Activated CD8-positive, alpha-beta T cell treated with anti-CD3 and anti-CD28 coated beads for 36 hours (primary cell): ENCODE measurements at regions not wholly inside any gene's neighbourhood (a gene's known extent, or its start where the extent isn't known, plus 50 kb on each side); places are given as distances from the start of the nearest gene placed in this dataset.

Experiments
- ATAC-seq: fragments of 200-7000 bp; cut with Tn5 transposase; one replicate; pipeline ENCODE4 v1.10.0; 2021; ENCODE audit warnings: mild to moderate bottlenecking, moderate library complexity
- CTCF ChIA-PET: fragments of 350-600 bp; sonication (Branson Sonifier 250); formaldehyde crosslinking; loops from one replicate; lab custom pipeline; 2021; ENCODE audit warnings: antibody characterized with exemption; lab: Charles Lee
- POLR2A ChIA-PET: fragments of 350-600 bp; sonication (Branson Sonifier 250); formaldehyde crosslinking; loops from one replicate; lab custom pipeline; 2021; ENCODE audit warnings: antibody characterized with exemption; lab: Charles Lee
- DNase-seq: peaks from one replicate; pipeline ENCODE4 v3.0.0-alpha.2; 2020
- H3K27ac Mint-ChIP-seq: one replicate; pipeline ENCODE4 v1.8.0; 2021; ENCODE audit warnings: mild to moderate bottlenecking, mixed read lengths
- H3K27me3 Mint-ChIP-seq: one replicate; pipeline ENCODE4 v1.8.0; 2021; ENCODE audit warnings: mixed read lengths
- H3K36me3 Mint-ChIP-seq: one replicate; pipeline ENCODE4 v1.8.0; 2021; ENCODE audit warnings: low read depth, mixed read lengths
- H3K4me1 Mint-ChIP-seq: one replicate; pipeline ENCODE4 v1.8.0; 2021; ENCODE audit warnings: low read depth, mixed read lengths
- H3K4me3 Mint-ChIP-seq: one replicate; pipeline ENCODE4 v1.8.0; 2021; ENCODE audit warnings: mild to moderate bottlenecking, moderate library complexity, mixed read lengths
- H3K9me3 Mint-ChIP-seq: one replicate; pipeline ENCODE4 v1.8.0; 2021; ENCODE audit warnings: mixed read lengths
- intact Hi-C: fragments of 100-400 bp; cut with micrococcal nuclease; formaldehyde crosslinking; loops from one replicate; pipeline ENCODE4 v1.10.0; 2022
- TF ChIP-seq, protein P1 (sequence below): fragments of 200-600 bp; IDR thresholded peaks from one replicate; pipeline ENCODE4 v1.8.0; 2022; ENCODE audit warnings: antibody characterized with exemption, mild to moderate bottlenecking

GRCh38 chr11:133699071-133699470 lies 146.2 kb downstream of the SPATA19 start:
- intact Hi-C loops: no loop called here
- no peak overlapping the region for H3K4me3 Mint-ChIP-seq
- TF ChIP-seq, protein P1, sequence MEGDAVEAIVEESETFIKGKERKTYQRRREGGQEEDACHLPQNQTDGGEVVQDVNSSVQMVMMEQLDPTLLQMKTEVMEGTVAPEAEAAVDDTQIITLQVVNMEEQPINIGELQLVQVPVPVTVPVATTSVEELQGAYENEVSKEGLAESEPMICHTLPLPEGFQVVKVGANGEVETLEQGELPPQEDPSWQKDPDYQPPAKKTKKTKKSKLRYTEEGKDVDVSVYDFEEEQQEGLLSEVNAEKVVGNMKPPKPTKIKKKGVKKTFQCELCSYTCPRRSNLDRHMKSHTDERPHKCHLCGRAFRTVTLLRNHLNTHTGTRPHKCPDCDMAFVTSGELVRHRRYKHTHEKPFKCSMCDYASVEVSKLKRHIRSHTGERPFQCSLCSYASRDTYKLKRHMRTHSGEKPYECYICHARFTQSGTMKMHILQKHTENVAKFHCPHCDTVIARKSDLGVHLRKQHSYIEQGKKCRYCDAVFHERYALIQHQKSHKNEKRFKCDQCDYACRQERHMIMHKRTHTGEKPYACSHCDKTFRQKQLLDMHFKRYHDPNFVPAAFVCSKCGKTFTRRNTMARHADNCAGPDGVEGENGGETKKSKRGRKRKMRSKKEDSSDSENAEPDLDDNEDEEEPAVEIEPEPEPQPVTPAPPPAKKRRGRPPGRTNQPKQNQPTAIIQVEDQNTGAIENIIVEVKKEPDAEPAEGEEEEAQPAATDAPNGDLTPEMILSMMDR: no peak
- ATAC-seq: no peak
- no peak overlapping the region for H3K27ac Mint-ChIP-seq
- H3K27me3 Mint-ChIP-seq: no peaks in the 10 kb centered on the region
- DNase-seq: no peak
- no peaks in the 10 kb centered on the region for H3K9me3 Mint-ChIP-seq
- ChIA-PET POLR2A (no interaction called here), CTCF (interaction anchor here (0.7 kb wide), 1 partner anchor 122 kb away, joined by 3 read pairs; no protein-coding TSS in a partner anchor)
- H3K4me1 Mint-ChIP-seq: no peaks in the 10 kb centered on the region
- no peaks in the 10 kb centered on the region for H3K36me3 Mint-ChIP-seq

- Mint-ChIP-seq H3K27me3 (no peaks in the 10 kb centered on the region), H3K27ac (no peak overlapping the region), H3K9me3 (no peaks in the 10 kb centered on the region), H3K36me3 (no peaks in the 10 kb centered on the region), H3K4me1 (no peaks in the 10 kb centered on the region), H3K4me3 (no peak overlapping the region)
- ATAC-seq (no peak), DNase-seq (no peak)
- ChIA-PET POLR2A (no interaction called here), CTCF (interaction anchor here (0.7 kb wide), 1 partner anchor 123 kb away, joined by 3 read pairs; no protein-coding TSS in a partner anchor)
- intact Hi-C loops: no loop called here
- TF ChIP-seq, protein P1: no peak
Measured at GRCh38 chr11:133698654-133699053, 146.7 kb downstream of the SPATA19 start.

DNA sequence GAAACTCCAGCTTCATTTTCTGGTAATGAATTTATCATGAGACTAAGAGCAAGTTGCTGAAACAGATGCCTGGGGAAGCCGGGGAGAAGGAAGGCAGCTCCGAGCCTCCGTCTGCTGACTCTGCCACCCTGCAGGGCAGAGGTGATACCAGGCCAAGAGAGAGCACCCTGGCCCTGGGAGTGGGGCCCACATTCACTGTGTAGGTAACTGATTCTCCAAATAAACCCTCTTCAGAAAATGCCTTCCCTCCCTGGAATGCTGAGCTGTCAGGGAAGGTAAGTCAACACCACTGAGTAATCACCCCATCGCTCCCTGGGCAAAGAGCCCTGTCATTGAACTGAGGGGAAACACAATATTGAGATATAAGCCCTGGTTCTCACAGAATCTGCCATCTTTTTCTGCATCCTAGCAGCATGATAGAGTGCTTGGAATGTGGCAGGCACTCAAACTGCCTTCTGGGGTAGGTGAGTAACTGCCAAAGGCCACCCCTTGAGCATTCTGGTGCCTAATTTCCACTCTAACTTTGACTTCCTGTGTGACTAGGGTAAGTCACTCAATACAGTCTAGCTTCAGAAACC lies 147.6 kb downstream of the SPATA19 start:
- H3K9me3 Mint-ChIP-seq: no peaks in the 10 kb centered on the region
- POLR2A ChIA-PET: no interaction called here
- no peak overlapping the region for H3K27ac Mint-ChIP-seq

DNA sequence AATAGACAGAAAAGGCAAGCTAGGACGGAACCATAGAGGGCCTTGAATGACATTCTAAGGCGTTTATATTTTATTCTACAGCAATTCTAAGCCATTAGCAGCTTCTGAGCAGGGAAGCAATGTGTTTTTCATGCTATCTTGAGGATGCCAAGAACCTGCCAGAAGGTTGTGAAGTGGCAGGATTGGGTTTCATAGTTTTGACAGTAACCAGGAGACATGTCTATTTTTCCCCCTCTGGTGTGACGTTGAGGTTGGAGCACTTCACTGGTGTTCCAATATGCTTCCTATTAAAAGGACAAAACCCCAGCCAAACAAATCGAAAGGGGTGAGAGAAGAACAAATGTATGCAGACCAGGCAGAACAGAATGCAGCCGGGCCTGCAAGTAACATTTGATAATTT lies 148.2 kb downstream of the SPATA19 start:
- no peak for DNase-seq
- ATAC-seq: no peak
- Mint-ChIP-seq H3K9me3 (no peaks in the 10 kb centered on the region), H3K4me3 (no peak overlapping the region), H3K36me3 (no peaks in the 10 kb centered on the region), H3K27ac (no peak overlapping the region), H3K27me3 (no peaks in the 10 kb centered on the region), H3K4me1 (no peaks in the 10 kb centered on the region)
- ChIA-PET POLR2A (no interaction called here), CTCF (no interaction called here)
- TF ChIP-seq, protein P1: no peak
- intact Hi-C loops: no loop called here

More for the DNA sequence above, 147.6 kb downstream of the SPATA19 start:
- DNase-seq (no peak), ATAC-seq (no peak)
- TF ChIP-seq, protein P1: no peak
- H3K4me1 Mint-ChIP-seq: no peaks in the 10 kb centered on the region
- CTCF ChIA-PET: no interaction called here
- no peaks in the 10 kb centered on the region for H3K27me3 Mint-ChIP-seq
- H3K4me3 Mint-ChIP-seq: no peak overlapping the region
- intact Hi-C loops: no loop called here
- H3K36me3 Mint-ChIP-seq: no peaks in the 10 kb centered on the region

DNA sequence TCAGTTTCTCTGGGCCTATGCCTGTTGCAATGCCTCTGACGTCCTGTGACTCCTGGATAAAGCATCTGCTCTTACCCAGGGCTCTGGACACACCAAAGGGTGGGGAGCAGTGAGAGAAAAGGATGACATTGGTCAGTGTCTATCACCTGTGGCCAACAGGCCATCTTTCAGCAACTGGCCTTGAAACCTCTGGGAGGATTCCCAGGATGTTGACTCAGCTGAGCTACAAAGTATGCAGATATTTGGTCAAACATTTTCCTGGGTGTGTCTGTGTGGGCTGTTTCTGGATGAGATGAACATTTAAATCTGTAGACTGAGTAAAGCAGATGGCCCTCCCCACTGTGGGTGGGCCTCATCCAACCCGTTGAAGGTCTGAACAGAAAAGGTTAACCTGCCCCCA lies 149.9 kb downstream of the SPATA19 start:
- Mint-ChIP-seq H3K27ac (no peak overlapping the region), H3K4me1 (no peaks in the 10 kb centered on the region), H3K27me3 (no peaks in the 10 kb centered on the region), H3K9me3 (no peaks in the 10 kb centered on the region), H3K36me3 (no peaks in the 10 kb centered on the region), H3K4me3 (no peak overlapping the region)
- no peak for ATAC-seq
- TF ChIP-seq, protein P1: no peak
- ChIA-PET POLR2A (no interaction called here), CTCF (no interaction called here)
- no peak for DNase-seq
- intact Hi-C loops: no loop called here
